ENCODE measurements at regions not wholly inside any gene's neighbourhood (a gene's known extent, or its start where the extent isn't known, plus 50 kb on each side); places are given as distances from the start of the nearest gene placed in this dataset.

- H3K36me3 ChIP-seq (ENCODE audit: insufficient read depth, low read length) = no peaks in the 10 kb centered on the region
- no peak for DNase-seq (ENCODE audit: low spot score)
- ChIA-PET CTCF (ENCODE audit: unreplicated experiment) (no interaction called here), POLR2A (no interaction called here)
- no peaks in the 10 kb centered on the region for H3K9me3 ChIP-seq (ENCODE audit: low read length)
- TF ChIP-seq, protein P1, sequence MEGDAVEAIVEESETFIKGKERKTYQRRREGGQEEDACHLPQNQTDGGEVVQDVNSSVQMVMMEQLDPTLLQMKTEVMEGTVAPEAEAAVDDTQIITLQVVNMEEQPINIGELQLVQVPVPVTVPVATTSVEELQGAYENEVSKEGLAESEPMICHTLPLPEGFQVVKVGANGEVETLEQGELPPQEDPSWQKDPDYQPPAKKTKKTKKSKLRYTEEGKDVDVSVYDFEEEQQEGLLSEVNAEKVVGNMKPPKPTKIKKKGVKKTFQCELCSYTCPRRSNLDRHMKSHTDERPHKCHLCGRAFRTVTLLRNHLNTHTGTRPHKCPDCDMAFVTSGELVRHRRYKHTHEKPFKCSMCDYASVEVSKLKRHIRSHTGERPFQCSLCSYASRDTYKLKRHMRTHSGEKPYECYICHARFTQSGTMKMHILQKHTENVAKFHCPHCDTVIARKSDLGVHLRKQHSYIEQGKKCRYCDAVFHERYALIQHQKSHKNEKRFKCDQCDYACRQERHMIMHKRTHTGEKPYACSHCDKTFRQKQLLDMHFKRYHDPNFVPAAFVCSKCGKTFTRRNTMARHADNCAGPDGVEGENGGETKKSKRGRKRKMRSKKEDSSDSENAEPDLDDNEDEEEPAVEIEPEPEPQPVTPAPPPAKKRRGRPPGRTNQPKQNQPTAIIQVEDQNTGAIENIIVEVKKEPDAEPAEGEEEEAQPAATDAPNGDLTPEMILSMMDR (conservative IDR thresholded peaks at IDR 0.05; ENCODE audit: low read length) = no peak
- TF ChIP-seq EZH2phosphoT487 (IDR thresholded peaks at IDR 0.05; ENCODE audit: borderline replicate concordance, low read depth, low read length) = no peak
- BruUV-seq (replicated peaks) = no TSS peak
- H3K27ac ChIP-seq (ENCODE audit: low read depth, low read length, poor library complexity, severe bottlenecking) = no peak overlapping the region
- no peak overlapping the region for H3K4me3 ChIP-seq (ENCODE audit: low read depth, low read length, poor library complexity, severe bottlenecking)
- no peak overlapping the region for H3K4me2 ChIP-seq (ENCODE audit: low read length)
- no peaks in the 10 kb centered on the region for H4K20me1 ChIP-seq (ENCODE audit: insufficient read depth, low read length)
- H3K79me2 ChIP-seq (ENCODE audit: insufficient read depth, low read depth, low read length) = no peaks in the 10 kb centered on the region
- H3K9me2 ChIP-seq (ENCODE audit: insufficient read depth, low read length) = no peaks in the 10 kb centered on the region
- H2AFZ ChIP-seq (ENCODE audit: low read length) = no peak overlapping the region
- no peaks in the 10 kb centered on the region for H3K4me1 ChIP-seq (ENCODE audit: insufficient read depth, low read length, poor library complexity, severe bottlenecking)
- intact Hi-C loops (cut with micrococcal nuclease; ENCODE audit: unreplicated experiment) = no loop called here
Observed at GRCh38 chrY:8151561-8151960, 1185.7 kb upstream of the TSPY4 start.

GRCh38 chrY:8128578-8128977 is 1208.7 kb upstream of the TSPY4 start:
- Histone ChIP-seq H3K4me1 (ENCODE audit: insufficient read depth, low read length, poor library complexity, severe bottlenecking) (no peaks in the 10 kb centered on the region), H3K4me3 (ENCODE audit: low read depth, low read length, poor library complexity, severe bottlenecking) (no peak overlapping the region), H3K27ac (ENCODE audit: low read depth, low read length, poor library complexity, severe bottlenecking) (no peak overlapping the region), H4K20me1 (ENCODE audit: insufficient read depth, low read length) (no peaks in the 10 kb centered on the region), H3K36me3 (ENCODE audit: insufficient read depth, low read length) (no peaks in the 10 kb centered on the region), H3K4me2 (ENCODE audit: low read length) (no peak overlapping the region), H2AFZ (ENCODE audit: low read length) (no peak overlapping the region), H3K9me2 (ENCODE audit: insufficient read depth, low read length) (no peaks in the 10 kb centered on the region), H3K79me2 (ENCODE audit: insufficient read depth, low read depth, low read length) (no peaks in the 10 kb centered on the region), H3K9me3 (ENCODE audit: low read length) (no peaks in the 10 kb centered on the region)
- CTCF ChIA-PET (ENCODE audit: unreplicated experiment) = no interaction called here
- POLR2A ChIA-PET = no interaction called here
- no TSS peak for BruUV-seq (replicated peaks)
- no peak for DNase-seq (ENCODE audit: low spot score)
- no peak for TF ChIP-seq EZH2phosphoT487 (IDR thresholded peaks at IDR 0.05; ENCODE audit: borderline replicate concordance, low read depth, low read length)
- TF ChIP-seq, protein P1 (conservative IDR thresholded peaks at IDR 0.05; ENCODE audit: low read length) = no peak
- intact Hi-C loops (cut with micrococcal nuclease; ENCODE audit: unreplicated experiment) = no loop called here

DNA sequence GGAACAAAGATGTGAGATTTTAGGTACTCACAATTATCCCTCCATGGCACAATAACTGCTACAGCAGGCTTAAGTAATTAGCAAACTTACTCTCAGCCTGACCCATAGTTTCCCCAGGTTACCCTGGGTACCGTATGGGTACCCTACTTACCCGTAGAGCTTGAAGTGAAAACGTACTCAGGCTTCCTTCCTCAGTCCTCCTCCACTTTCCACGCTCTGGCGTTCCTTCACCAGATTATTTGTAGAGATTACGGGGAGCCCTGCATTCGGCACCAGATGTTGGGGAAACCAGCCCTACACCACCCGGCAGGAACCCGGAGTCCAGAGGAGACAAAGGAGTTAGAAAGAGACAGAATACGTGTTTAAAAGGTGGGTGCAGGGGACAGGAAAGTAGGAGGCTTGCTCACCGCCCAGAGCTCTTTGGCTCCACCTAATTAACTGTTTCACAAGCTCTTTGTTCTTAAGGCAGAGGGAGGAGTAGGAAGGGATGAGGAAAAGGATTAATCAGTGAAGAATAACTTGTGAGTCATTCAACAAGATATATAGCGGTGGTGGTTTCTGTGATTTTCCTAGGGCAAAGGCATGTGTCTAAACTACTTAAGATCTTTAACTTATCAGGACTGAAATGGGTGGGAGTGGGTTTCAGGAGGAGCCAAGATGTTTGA is 1211.2 kb upstream of the TSPY4 start:
- no peaks in the 10 kb centered on the region for H3K4me1 ChIP-seq (ENCODE audit: insufficient read depth, low read length, poor library complexity, severe bottlenecking)
- H3K79me2 ChIP-seq (ENCODE audit: insufficient read depth, low read depth, low read length) = no peaks in the 10 kb centered on the region
- POLR2A ChIA-PET = no interaction called here
- BruUV-seq (replicated peaks) = no TSS peak
- H3K36me3 ChIP-seq (ENCODE audit: insufficient read depth, low read length) = no peaks in the 10 kb centered on the region
- DNase-seq (ENCODE audit: low spot score) = no peak
- no peaks in the 10 kb centered on the region for H3K9me3 ChIP-seq (ENCODE audit: low read length)
- TF ChIP-seq, protein P1 (conservative IDR thresholded peaks at IDR 0.05; ENCODE audit: low read length) = no peak
- TF ChIP-seq EZH2phosphoT487 (IDR thresholded peaks at IDR 0.05; ENCODE audit: borderline replicate concordance, low read depth, low read length) = no peak
- no peak overlapping the region for H3K27ac ChIP-seq (ENCODE audit: low read depth, low read length, poor library complexity, severe bottlenecking)
- no peaks in the 10 kb centered on the region for H3K9me2 ChIP-seq (ENCODE audit: insufficient read depth, low read length)
- no peak overlapping the region for H3K4me2 ChIP-seq (ENCODE audit: low read length)
- no peaks in the 10 kb centered on the region for H4K20me1 ChIP-seq (ENCODE audit: insufficient read depth, low read length)
- intact Hi-C loops (cut with micrococcal nuclease; ENCODE audit: unreplicated experiment) = no loop called here
- H2AFZ ChIP-seq (ENCODE audit: low read length) = no peak overlapping the region
- CTCF ChIA-PET (ENCODE audit: unreplicated experiment) = no interaction called here
- no peak overlapping the region for H3K4me3 ChIP-seq (ENCODE audit: low read depth, low read length, poor library complexity, severe bottlenecking)

All from OCI-LY7 (cell line).